C1 segment of cervical spinal cord (tissue), 14 donors: ENCODE measurements at regions not wholly inside any gene's neighbourhood (a gene's known extent, or its start where the extent isn't known, plus 50 kb on each side); places are given as distances from the start of the nearest gene placed in this dataset.
"Not testable (repeated sequence)": the region's sequence is repeated elsewhere in the genome, so short reads cannot be mapped to it uniquely, and the experiment has no call there.

Experiments used
- DNase-seq, 14 donors: peaks; one replicate each; lab custom pipeline; 2025; lab: John Stamatoyannopoulos, UW

- no peak for DNase-seq
These were observed 95.2 kb upstream of the THUMPD2 start for GRCh38 chr2:39874236-39874635.

GRCh38 chr2:39873586-39873985, 94.5 kb upstream of the THUMPD2 start:
- no peak for DNase-seq

- no peak for DNase-seq
These were observed 93.7 kb upstream of the THUMPD2 start for GRCh38 chr2:39872748-39873147.

- peak in 3 of 14 donors; percentile 12 to 98 (median 43) for DNase-seq
These were observed 92.3 kb upstream of the THUMPD2 start for GRCh38 chr2:39871291-39871761.

GRCh38 chr2:39870871-39871270, 91.8 kb upstream of the THUMPD2 start:
- peak in 1 of 14 donors; percentile 95 for DNase-seq

- no peak for DNase-seq
These were observed 88.2 kb upstream of the THUMPD2 start for GRCh38 chr2:39867268-39867667.

GRCh38 chr2:39865751-39866150, 86.7 kb upstream of the THUMPD2 start:
- DNase-seq = no peak

GRCh38 chr2:39863672-39864071, 84.6 kb upstream of the THUMPD2 start:
- not testable (repeated sequence) for DNase-seq

GRCh38 chr2:39860538-39860937, 81.5 kb upstream of the THUMPD2 start:
- DNase-seq = no peak

- DNase-seq = no peak
These were observed 79.6 kb upstream of the THUMPD2 start for GRCh38 chr2:39858677-39859076.

- no peak for DNase-seq
These were observed 76.8 kb upstream of the THUMPD2 start for GRCh38 chr2:39855856-39856255.

GRCh38 chr2:39854771-39855170, 75.7 kb upstream of the THUMPD2 start:
- no peak for DNase-seq

- DNase-seq = no peak
These were observed 73.8 kb upstream of the THUMPD2 start for GRCh38 chr2:39852831-39853230.

GRCh38 chr2:39851651-39852110, 72.6 kb upstream of the THUMPD2 start:
- DNase-seq = peak in 3 of 14 donors; percentile 2 to 9 (median 5)

GRCh38 chr2:39851251-39851650, 72.2 kb upstream of the THUMPD2 start:
- DNase-seq = peak in 1 of 14 donors; percentile 17

GRCh38 chr2:39849982-39850526, 71.0 kb upstream of the THUMPD2 start:
- no peak for DNase-seq

GRCh38 chr2:39849064-39849463, 70.0 kb upstream of the THUMPD2 start:
- DNase-seq = no peak

- no peak for DNase-seq
These were observed 66.5 kb upstream of the THUMPD2 start for GRCh38 chr2:39845460-39846146.

GRCh38 chr2:39839261-39839848, 60.3 kb upstream of the THUMPD2 start:
- no peak for DNase-seq

GRCh38 chr2:39838589-39838988, 59.5 kb upstream of the THUMPD2 start:
- DNase-seq = no peak

GRCh38 chr2:39837856-39838453, 58.9 kb upstream of the THUMPD2 start:
- no peak for DNase-seq

- no peak for DNase-seq
These were observed 57.6 kb upstream of the THUMPD2 start for GRCh38 chr2:39836638-39837037.

- no peak for DNase-seq
These were observed 55.4 kb upstream of the THUMPD2 start for GRCh38 chr2:39834426-39834825.
